ENCODE measurements at regions not wholly inside any gene's neighbourhood (a gene's known extent, or its start where the extent isn't known, plus 50 kb on each side); places are given as distances from the start of the nearest gene placed in this dataset.
"Not testable (repeated sequence)": the region's sequence is repeated elsewhere in the genome, so short reads cannot be mapped to it uniquely, and the experiment has no call there.

DNA sequence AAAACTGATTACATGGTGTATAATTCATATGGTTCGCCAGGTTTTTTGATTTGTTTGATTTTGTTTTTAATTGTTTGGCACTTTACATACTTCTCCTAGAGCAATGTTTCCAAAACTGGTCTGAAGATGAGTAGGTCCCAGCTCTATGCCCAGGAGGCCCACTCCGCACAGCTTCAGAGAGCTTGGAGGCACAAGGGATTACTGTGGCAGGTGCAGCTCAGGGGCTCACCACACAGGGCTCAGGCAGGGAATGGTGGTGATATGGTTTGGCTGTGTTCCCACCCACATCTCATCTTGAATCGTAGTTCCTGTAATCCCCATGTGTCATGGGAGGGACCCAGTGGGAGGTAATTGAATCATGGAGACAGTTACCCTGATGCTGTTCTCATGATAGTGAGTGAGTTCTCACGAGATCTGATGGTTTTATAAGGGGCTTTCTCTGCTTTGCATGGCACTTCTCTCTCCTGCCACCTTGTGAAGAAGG, 296.6 kb downstream of the MED10 start:
- Histone ChIP-seq H3K27me3 (no peaks in the 10 kb centered on the region), H3K9ac (no peak overlapping the region), H3K4me1 (peaks cover 0 to 14% (median 4%) of the 10 kb centered on the region in 10 experiments; a peak in 9 of 20 replicates), H3K4me3 (no peak overlapping the region), H4K20me1 (no peaks in the 10 kb centered on the region), H3K4me2 (peak overlapping the region in 6 of 11 experiments; percentile 20 to 50 (median 46); a peak in 10 of 22 replicates), H3K36me3 (no peaks in the 10 kb centered on the region), H3K9me3 (replicated peaks in 1 of 11) (peaks cover 0 to 7% (median 0%) of the 10 kb centered on the region in 11 experiments; a peak in 1 of 22 replicates), H3K27ac (no peak overlapping the region)
- no peak for TF ChIP-seq Cebpa-rat (IDR thresholded peaks at IDR 0.05)

- no peak for TF ChIP-seq Cebpa-rat (IDR thresholded peaks at IDR 0.05)
- Histone ChIP-seq H3K4me1 (peaks cover 0 to 14% (median 4%) of the 10 kb centered on the region in 10 experiments; a peak in 9 of 20 replicates), H3K9me3 (replicated peaks in 1 of 11) (peaks cover 0 to 7% (median 0%) of the 10 kb centered on the region in 11 experiments; a peak in 1 of 22 replicates), H3K9ac (no peak overlapping the region), H3K27ac (no peak overlapping the region), H3K36me3 (no peaks in the 10 kb centered on the region), H4K20me1 (no peaks in the 10 kb centered on the region), H3K4me2 (peak overlapping the region in 4 of 11 experiments; percentile 36 to 50 (median 46); a peak in 7 of 22 replicates), H3K4me3 (no peak overlapping the region), H3K27me3 (no peaks in the 10 kb centered on the region)
Observed at GRCh38 chr5:6080930-6081726, 297.2 kb downstream of the MED10 start.

GRCh38 chr5:6080436-6080835, 297.9 kb downstream of the MED10 start:
- H3K36me3 ChIP-seq, result no peaks in the 10 kb centered on the region
- H3K27ac ChIP-seq, result no peak overlapping the region
- no peaks in the 10 kb centered on the region for H4K20me1 ChIP-seq
- no peak for TF ChIP-seq Cebpa-rat (IDR thresholded peaks at IDR 0.05)
- H3K4me2 ChIP-seq, result no peak overlapping the region
- H3K9ac ChIP-seq, result no peak overlapping the region
- H3K4me1 ChIP-seq, result peaks cover 0 to 14% (median 4%) of the 10 kb centered on the region in 10 experiments; a peak in 9 of 20 replicates
- H3K27me3 ChIP-seq, result no peaks in the 10 kb centered on the region
- H3K9me3 ChIP-seq (replicated peaks in 1 of 11), result peaks cover 0 to 7% (median 0%) of the 10 kb centered on the region in 11 experiments; a peak in 1 of 22 replicates
- H3K4me3 ChIP-seq, result no peak overlapping the region

GRCh38 chr5:6078881-6079280, 299.5 kb downstream of the MED10 start:
- no peak for TF ChIP-seq Cebpa-rat (IDR thresholded peaks at IDR 0.05)
- Histone ChIP-seq H3K36me3 (no peaks in the 10 kb centered on the region), H3K27me3 (no peaks in the 10 kb centered on the region), H3K9me3 (replicated peaks in 1 of 11) (peaks cover 0 to 7% (median 0%) of the 10 kb centered on the region in 11 experiments; a peak in 1 of 22 replicates), H3K9ac (no peak overlapping the region), H3K4me3 (no peak overlapping the region), H4K20me1 (no peaks in the 10 kb centered on the region), H3K4me1 (peaks cover 0 to 14% (median 4%) of the 10 kb centered on the region in 10 experiments; a peak in 9 of 20 replicates), H3K4me2 (no peak overlapping the region), H3K27ac (no peak overlapping the region)

DNA sequence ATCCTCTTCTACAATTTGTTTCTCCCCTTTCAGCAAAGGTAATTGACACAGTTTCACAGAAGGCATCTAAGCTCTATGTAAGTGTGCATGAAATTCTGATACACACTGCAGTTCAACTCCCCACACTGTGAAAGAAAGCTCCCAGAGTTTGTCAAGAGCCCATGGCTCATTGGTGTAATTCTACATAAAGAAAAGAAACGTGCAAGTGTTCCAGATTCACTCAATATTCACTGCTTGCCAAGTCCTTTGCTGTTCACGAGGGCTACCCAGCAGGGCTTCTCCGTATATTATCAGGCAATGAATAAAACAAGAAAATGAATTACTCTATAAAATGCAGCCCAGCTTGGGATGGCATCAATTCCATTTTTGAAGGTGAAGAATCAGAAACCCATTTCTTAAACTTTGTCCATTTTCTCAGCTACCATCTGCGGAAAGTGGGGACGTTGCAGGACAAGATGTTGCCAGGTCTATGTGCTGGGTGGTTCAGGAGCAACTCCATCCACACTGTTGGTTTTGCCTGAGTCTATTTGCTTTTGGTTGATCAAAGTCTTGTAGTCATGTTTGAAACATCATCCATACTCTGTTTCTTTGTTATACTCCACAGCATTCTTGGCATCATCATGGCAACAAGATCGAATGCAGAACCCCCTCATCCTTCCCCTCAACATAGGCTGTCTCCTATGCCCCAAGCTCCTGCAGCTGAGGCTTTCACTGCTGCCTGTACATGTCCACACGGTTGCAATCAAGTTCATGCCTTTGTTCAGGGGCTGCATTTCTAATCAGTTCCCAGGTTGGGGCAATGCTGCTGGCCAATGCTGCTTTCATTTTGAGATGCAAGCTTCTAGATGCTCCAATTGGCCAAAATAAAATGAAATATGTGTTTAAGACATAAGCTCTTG, 301.8 kb downstream of the MED10 start:
- no peak overlapping the region for H3K27ac ChIP-seq
- H3K36me3 ChIP-seq, result no peaks in the 10 kb centered on the region
- peaks cover 0 to 8% (median 0%) of the 10 kb centered on the region in 11 experiments; a peak in 1 of 22 replicates for H3K9me3 ChIP-seq (replicated peaks in 1 of 11)
- H4K20me1 ChIP-seq, result no peaks in the 10 kb centered on the region
- TF ChIP-seq Cebpa-rat (IDR thresholded peaks at IDR 0.05), result no peak
- H3K4me1 ChIP-seq, result peaks cover 0 to 4% (median 1%) of the 10 kb centered on the region in 10 experiments; a peak in 6 of 20 replicates
- H3K4me2 ChIP-seq, result no peak overlapping the region
- no peak overlapping the region for H3K4me3 ChIP-seq
- no peaks in the 10 kb centered on the region for H3K27me3 ChIP-seq
- no peak overlapping the region for H3K9ac ChIP-seq

DNA sequence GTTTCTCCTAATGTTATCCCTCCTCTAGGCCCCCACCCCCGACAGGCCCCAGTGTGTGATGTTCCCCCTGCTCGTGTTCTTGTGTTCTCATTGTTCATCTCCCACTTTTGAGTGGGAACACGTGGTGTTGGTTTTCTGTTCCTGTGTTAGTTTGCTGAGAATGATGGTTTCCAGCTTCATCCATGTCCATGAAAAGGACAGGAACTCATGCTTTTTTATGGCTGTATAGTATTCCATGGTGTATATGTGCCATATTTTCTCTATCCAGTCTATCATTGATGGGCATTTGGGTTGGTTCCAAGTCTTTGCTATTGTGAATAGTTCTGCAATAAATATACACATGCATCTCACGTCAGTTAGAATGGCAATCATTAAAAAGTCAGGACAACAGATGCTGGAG, 305.9 kb downstream of the MED10 start:
- not testable (repeated sequence) for H3K4me1 ChIP-seq, H3K27me3 ChIP-seq

DNA sequence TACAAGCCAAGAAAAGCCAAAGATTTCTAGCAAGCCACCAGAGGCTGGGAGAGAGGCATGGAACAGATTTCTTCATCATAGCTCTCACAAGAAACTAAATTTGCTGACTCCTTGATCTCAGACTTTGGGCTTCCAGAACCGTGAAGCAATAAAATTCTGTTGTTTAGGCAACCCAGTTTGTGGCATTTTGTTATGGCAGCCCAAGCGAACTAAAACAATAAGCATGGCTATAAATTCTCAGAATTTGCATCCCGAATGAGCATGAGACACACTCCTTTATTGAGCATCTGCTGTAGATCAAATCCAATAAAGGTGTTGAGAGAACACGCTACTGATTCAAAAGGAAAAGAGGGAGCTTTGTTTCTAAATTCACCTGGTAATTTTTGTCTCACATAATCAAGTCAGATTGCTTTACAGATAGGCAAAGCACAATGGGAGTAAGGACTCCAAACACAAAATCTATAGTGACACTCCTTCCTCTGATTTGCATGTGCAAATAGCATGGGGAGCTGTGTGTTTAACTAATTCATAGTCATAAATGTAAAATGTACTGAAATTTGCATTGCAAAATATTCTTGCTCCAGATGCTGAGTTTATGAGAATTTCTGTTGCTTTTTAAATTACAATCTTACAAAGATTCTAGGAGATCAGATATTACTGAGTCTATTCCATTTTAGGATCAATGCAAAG, 308.7 kb downstream of the MED10 start:
- Histone ChIP-seq H3K4me2 (no peak overlapping the region), H3K9ac (no peak overlapping the region), H3K27me3 (no peaks in the 10 kb centered on the region), H3K4me1 (peaks cover 0 to 5% (median 0%) of the 10 kb centered on the region in 10 experiments; a peak in 1 of 20 replicates), H3K4me3 (no peak overlapping the region), H3K36me3 (no peaks in the 10 kb centered on the region), H3K9me3 (replicated peaks in 1 of 11) (peaks cover 0 to 8% (median 0%) of the 10 kb centered on the region in 11 experiments; a peak in 4 of 22 replicates), H3K27ac (no peak overlapping the region), H4K20me1 (no peaks in the 10 kb centered on the region)
- no peak for TF ChIP-seq Cebpa-rat (IDR thresholded peaks at IDR 0.05)

More for the DNA sequence above, 305.9 kb downstream of the MED10 start:
- not testable (repeated sequence) for H4K20me1 ChIP-seq; H3K9ac ChIP-seq; H3K27ac ChIP-seq; H3K9me3 ChIP-seq (replicated peaks in 1 of 11); H3K36me3 ChIP-seq; H3K4me2 ChIP-seq; H3K4me3 ChIP-seq

- no peak for TF ChIP-seq Cebpa-rat (IDR thresholded peaks at IDR 0.05)
- no peaks in the 10 kb centered on the region for H3K36me3 ChIP-seq
- no peak overlapping the region for H3K4me2 ChIP-seq
- H3K27ac ChIP-seq, result no peak overlapping the region
- H3K4me1 ChIP-seq, result peaks cover 0 to 5% (median 0%) of the 10 kb centered on the region in 10 experiments; a peak in 1 of 20 replicates
- no peak overlapping the region for H3K4me3 ChIP-seq
- H4K20me1 ChIP-seq, result no peaks in the 10 kb centered on the region
- peaks cover 0 to 5% (median 0%) of the 10 kb centered on the region in 11 experiments; a peak in 3 of 22 replicates for H3K9me3 ChIP-seq (replicated peaks in 1 of 11)
- no peaks in the 10 kb centered on the region for H3K27me3 ChIP-seq
- H3K9ac ChIP-seq, result no peak overlapping the region
Observed at GRCh38 chr5:6066016-6066415, 312.3 kb downstream of the MED10 start.

All from BLaER1 treated with 17β-estradiol and CSF1 and Interleukin-3, amounts not matched to agents 10 nM and 100 nM (cell line).